ENCODE measurements at regions not wholly inside any gene's neighbourhood (a gene's known extent, or its start where the extent isn't known, plus 50 kb on each side); places are given as distances from the start of the nearest gene placed in this dataset. TPM values are rescaled to one million over a fixed set of nuclear protein-coding genes. Genes with fewer than 3 reads are reported as not detected.

DNA sequence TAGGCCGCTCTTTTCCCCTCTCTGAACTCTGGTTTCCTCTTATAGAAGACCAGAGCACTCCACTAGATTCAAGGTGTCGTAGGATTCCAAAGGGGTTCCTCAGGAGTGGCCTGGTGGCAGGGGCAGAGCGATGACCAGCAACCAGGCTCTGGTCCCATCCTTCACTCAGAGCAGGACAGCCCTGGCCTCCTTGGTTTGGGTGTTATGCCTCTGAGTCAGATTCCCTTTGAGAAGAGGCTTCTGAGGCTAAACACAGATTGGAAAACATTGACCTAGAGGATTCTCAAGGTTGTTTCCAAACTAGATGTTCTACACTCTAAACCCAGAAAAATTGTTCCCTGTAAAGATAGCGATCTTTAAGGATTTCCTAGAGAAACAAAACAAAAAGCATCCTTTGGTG, 49.8 kb upstream of the IKBKE start:
- Histone ChIP-seq H3K36me3 (ENCODE audit: insufficient read depth, low read length) (peaks cover 20% of the 10 kb centered on the region), H3K4me1 (ENCODE audit: control insufficient read depth, insufficient read depth, low read length) (peaks cover 16% of the 10 kb centered on the region), H3K4me2 (ENCODE audit: low read length) (no peak overlapping the region), H3K4me3 (ENCODE audit: low read length) (no peak overlapping the region), H3K27me3 (ENCODE audit: control insufficient read depth, insufficient read depth, low read length) (no peaks in the 10 kb centered on the region), H3K9ac (ENCODE audit: low read depth, low read length) (no peak overlapping the region), H3K9me3 (replicated peaks; ENCODE audit: low read length) (no peaks in the 10 kb centered on the region)

Small RNAs in the stretch of these regions (small RNA-seq; reads per million reads assigned to genes)
- not detected for gene AC244023.1
